ENCODE measurements at regions not wholly inside any gene's neighbourhood (a gene's known extent, or its start where the extent isn't known, plus 50 kb on each side); places are given as distances from the start of the nearest gene placed in this dataset.

DNA sequence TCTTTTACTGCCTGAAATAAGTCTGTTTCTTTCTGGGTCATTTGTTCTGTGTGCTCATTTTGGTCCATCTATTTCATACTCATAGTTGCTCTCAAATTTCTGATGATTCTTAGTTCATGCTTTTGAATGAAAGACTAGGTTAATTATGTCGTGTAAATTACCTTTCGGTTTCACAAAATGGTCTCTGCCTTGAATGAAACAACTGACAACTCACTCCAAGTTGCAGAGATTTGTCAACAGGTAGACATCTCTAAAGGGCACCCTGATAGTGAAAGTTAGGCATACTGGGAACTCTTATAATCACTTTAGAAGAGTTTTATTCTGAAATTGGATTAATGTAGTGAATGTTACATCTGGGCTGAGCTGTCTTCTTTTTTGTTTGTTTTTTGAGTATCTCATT is 726.9 kb downstream of the PDHA2 start:
- no peak for DNase-seq (ENCODE audit: low spot score)

GRCh38 chr4:96585304-96585703 is 745.4 kb downstream of the PDHA2 start:
- no peak for DNase-seq (ENCODE audit: low spot score)

DNA sequence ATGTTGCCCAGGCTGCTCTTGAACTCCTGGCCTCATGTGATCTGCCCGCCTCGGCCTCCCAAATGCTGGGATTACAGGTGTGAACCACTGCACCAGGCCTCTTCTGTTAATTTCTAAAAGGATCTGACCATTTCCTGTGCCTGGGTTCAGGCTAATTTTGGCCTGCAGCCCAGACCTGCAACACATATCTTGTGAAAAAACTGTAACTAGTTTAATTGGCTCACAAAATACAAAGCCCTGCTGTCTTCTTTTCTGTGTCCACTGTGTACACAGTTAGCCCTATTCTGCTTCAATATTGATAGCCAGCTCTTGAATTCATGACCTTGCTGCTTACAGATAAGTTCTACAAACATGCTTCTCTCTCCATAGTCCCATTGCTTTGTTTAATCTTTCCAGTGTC is 753.5 kb downstream of the PDHA2 start:
- no peak for DNase-seq (ENCODE audit: low spot score)

GRCh38 chr4:96598465-96598864 is 758.6 kb downstream of the PDHA2 start:
- DNase-seq (ENCODE audit: low spot score), result no peak

- DNase-seq (ENCODE audit: low spot score), result no peak
Observed at GRCh38 chr4:96599752-96600151, 759.9 kb downstream of the PDHA2 start.

- no peak for DNase-seq (ENCODE audit: low spot score)
Observed at GRCh38 chr4:96602661-96603060, 762.8 kb downstream of the PDHA2 start.

GRCh38 chr4:96603641-96604040 is 763.7 kb downstream of the PDHA2 start:
- no peak for DNase-seq (ENCODE audit: low spot score)

DNA sequence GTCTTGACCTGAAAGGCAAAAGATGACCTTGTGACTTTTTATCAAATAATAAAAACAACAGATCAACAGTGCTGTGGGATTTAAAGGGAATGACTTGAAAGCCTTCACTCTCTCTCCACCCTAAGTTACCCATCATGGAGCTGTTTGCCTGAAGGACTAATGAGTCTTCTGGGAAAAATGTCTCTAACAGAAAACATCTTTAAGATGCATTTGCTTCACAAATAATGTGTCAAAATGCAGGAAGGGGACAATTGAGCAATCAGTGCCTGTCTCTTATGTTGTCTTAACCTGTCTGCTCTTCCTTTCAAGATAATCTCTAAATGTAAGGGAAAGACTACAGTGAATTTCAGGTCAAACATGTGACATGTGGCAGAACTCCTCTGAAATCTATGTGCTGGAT is 766.6 kb downstream of the PDHA2 start:
- DNase-seq (ENCODE audit: low spot score), result no peak

DNA sequence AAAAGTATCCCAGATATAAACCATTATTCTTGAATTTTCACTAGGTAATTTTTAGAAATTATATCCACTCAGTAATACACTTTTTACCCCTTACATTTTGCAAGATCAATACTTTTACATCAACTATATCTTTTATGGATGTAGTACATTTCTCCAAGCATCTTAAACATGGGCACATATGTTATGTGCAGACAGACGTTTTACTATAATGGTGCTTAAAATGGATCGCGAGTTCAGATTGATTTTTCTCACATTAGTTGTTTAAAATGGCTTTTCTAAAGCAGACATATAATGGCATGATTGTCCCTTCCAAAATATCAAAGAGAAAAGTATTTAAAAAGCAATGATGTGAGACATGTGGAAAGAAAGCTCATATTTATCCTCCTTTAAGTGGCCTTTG is 786.1 kb downstream of the PDHA2 start:
- no peak for DNase-seq (ENCODE audit: low spot score)

DNA sequence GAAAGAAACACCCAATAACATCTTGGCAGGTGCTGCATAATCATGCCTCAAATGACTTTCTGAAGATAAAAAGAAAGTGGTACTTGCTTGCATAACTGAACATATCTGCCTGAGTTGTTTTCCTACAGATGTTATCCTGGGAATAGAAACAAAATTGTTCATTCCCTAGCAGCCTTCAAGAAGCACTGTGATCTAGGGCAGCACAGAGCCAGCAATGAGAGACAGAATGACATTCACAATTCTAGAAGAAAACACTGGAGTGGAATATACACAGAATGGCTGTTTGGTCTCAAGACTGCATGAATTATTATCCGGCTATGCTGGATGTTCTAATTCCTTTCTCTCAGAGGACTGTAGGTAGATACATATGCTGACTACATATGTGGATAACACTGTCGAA is 790.9 kb downstream of the PDHA2 start:
- DNase-seq (ENCODE audit: low spot score), result no peak

- DNase-seq (ENCODE audit: low spot score), result no peak
Observed at GRCh38 chr4:96637971-96638412, 798.1 kb downstream of the PDHA2 start.

DNA sequence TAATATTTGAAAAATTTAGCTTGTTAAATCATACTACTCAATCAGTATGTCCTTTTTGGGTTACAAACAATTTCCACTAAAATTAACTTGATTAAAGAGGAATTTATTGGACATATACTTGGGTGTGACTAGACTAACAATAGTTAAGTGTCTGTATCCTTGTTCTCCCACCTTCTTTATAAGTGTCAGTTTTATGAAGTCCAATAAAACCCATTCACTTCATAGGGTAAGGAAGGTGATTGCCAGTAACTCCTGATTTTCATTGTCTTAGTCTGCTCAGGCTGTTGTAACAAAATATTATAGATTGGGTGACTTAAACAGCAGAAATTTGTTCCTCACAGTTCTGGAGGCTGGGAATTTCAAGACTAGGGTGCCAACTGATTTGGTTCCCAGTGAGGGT is 800.0 kb downstream of the PDHA2 start:
- DNase-seq (ENCODE audit: low spot score), result no peak

GRCh38 chr4:96642490-96642889 is 802.6 kb downstream of the PDHA2 start:
- no peak for DNase-seq (ENCODE audit: low spot score)

DNA sequence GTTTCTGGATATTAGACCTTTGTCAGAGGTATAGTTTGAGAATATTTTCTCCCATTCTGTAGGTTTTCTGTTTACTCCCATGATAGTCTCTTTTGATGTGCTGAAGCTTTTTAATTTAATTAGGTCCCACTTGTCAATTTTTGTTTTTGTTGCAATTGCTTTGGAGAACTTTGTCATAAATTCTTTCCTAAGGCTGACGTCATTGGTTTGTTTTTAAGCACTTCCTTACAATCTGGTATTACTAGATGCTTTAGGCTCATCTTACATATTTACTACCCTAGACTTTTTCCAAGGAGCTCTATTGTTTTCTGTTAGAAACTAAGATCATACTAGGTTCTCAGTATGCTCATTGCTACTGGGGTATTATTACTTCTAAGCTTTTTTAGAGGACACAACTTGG is 806.3 kb downstream of the PDHA2 start:
- no peak for DNase-seq (ENCODE audit: low spot score)

- no peak for DNase-seq (ENCODE audit: low spot score)
Observed at GRCh38 chr4:96649536-96649935, 809.6 kb downstream of the PDHA2 start.

- DNase-seq (ENCODE audit: low spot score), result no peak
Observed at GRCh38 chr4:96652158-96652557, 812.3 kb downstream of the PDHA2 start.

GRCh38 chr4:96652821-96653220 is 812.9 kb downstream of the PDHA2 start:
- DNase-seq (ENCODE audit: low spot score), result no peak

GRCh38 chr4:96654045-96654444 is 814.2 kb downstream of the PDHA2 start:
- no peak for DNase-seq (ENCODE audit: low spot score)

DNA sequence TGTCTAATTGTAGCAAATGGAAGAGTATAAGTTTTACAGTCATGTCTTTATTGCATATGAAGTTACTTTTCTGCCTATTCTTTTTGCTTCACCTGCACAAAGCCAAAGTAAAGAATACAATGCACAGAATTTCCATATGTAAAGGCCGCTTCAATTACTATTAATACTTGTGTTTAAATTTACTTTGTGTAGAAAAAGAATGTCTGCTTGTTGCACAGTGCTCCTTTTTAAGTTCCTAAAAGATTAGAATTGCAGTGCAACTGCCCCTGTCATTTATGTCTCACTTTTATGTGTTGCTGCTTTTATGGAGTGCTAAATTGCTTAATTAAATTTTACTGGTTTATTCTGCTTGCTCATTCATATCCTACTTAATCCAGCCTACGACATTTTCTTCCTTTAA is 830.5 kb downstream of the PDHA2 start:
- no peak for DNase-seq (ENCODE audit: low spot score)

- no peak for DNase-seq (ENCODE audit: low spot score)
Observed at GRCh38 chr4:96675416-96675815, 835.5 kb downstream of the PDHA2 start.

GRCh38 chr4:96675896-96676295 is 836.0 kb downstream of the PDHA2 start:
- no peak for DNase-seq (ENCODE audit: low spot score)

- no peak for DNase-seq (ENCODE audit: low spot score)
Observed at GRCh38 chr4:96676754-96677435, 837.0 kb downstream of the PDHA2 start.

- DNase-seq (ENCODE audit: low spot score), result no peak
Observed at GRCh38 chr4:96677499-96677898, 837.6 kb downstream of the PDHA2 start.

DNA sequence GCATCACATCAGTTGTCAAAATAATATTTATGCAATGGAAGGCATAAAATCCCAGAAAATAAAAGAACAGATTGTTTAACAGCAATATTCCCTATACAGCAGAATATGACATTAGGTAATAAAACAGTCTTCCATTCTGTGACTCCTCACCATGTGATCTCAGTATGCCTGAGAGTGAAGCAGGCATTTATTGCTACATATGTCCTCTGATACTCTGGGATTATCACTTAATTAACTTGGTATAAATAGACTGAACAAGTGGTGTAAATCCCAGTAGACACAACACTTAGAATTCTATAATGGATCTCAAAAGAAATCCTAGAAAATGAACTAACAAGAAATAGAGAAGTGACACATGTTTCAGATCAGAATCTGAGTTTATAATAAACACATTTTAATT is 841.3 kb downstream of the PDHA2 start:
- no peak for DNase-seq (ENCODE audit: low spot score)

DNA sequence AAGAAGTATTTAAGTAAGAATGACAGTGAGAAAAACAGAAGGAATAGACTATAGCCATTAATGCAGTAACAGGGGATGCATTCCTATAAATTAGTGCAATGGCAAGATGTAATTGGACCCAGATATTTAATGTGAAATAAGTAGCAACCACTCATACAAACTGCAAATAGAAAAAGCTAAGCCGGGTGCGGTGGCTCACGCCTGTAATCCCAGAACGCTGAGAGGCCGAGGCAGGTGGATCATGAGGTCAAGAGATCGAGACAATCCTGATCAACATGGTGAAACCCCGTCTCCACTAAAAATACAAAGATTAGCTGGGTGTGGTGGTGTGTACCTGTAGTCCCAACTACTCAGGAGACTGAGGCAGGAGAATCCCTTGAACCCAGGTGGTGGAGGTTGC is 845.8 kb downstream of the PDHA2 start:
- no peak for DNase-seq (ENCODE audit: low spot score)
